Liver (tissue), 8 donors: ENCODE measurements at regions not wholly inside any gene's neighbourhood (a gene's known extent, or its start where the extent isn't known, plus 50 kb on each side); places are given as distances from the start of the nearest gene placed in this dataset.

Source experiments
- DNase-seq: peaks from one replicate; pipeline ENCODE4 v3.0.0-alpha.2; 2017; ENCODE audit warnings: low spot score
- H3K27ac ChIP-seq, 2 donors: one replicate each; pipeline ENCODE4 v1.7.0; 2013; ENCODE audit warnings: inconsistent platforms in 2 of 2, low read length in 2 of 2, control low read depth in 1 of 2, low read depth in 1 of 2, mild to moderate bottlenecking in 1 of 2
- H3K27me3 ChIP-seq, 4 donors: one replicate each; pipeline versions ENCODE4 v1.6.1 to v1.7.0; 2013; ENCODE audit warnings: low read length in 3 of 4, inconsistent platforms in 1 of 4, mild to moderate bottlenecking in 1 of 4, moderate library complexity in 1 of 4; ENCODE audit not compliant: control insufficient read depth in 4 of 4, insufficient read depth in 4 of 4
- H3K36me3 ChIP-seq, 4 donors: one replicate each; pipeline versions ENCODE4 v1.6.1 to v1.7.0; 2013; ENCODE audit warnings: low read length in 3 of 4, mild to moderate bottlenecking in 3 of 4, low read depth in 1 of 4, moderate library complexity in 1 of 4; ENCODE audit not compliant: control insufficient read depth in 4 of 4, insufficient read depth in 3 of 4
- H3K4me1 ChIP-seq, 4 donors: one replicate each; pipeline versions ENCODE4 v1.6.1 to v1.7.0; 2013; ENCODE audit warnings: low read length in 3 of 4, mild to moderate bottlenecking in 3 of 4, moderate library complexity in 1 of 4; ENCODE audit not compliant: control insufficient read depth in 4 of 4, insufficient read depth in 4 of 4
- H3K4me3 ChIP-seq, 3 donors: one replicate each; pipeline versions ENCODE4 v1.6.1 to v1.7.0; 2013; ENCODE audit warnings: low read length in 3 of 3, control low read depth in 1 of 3, low read depth in 1 of 3, mild to moderate bottlenecking in 1 of 3
- H3K9ac ChIP-seq, 2 donors: one replicate each; pipeline ENCODE4 v1.7.0; 2013; ENCODE audit warnings: low read length in 2 of 2, mild to moderate bottlenecking in 2 of 2, moderate library complexity in 2 of 2, control low read depth in 1 of 2, low read depth in 1 of 2
- H3K9me3 ChIP-seq, 4 donors: one replicate each; pipeline versions ENCODE4 v1.6.1 to v1.7.0; 2013; ENCODE audit warnings: low read length in 3 of 4; ENCODE audit not compliant: control insufficient read depth in 4 of 4
- ATF3 ChIP-seq: IDR thresholded peaks from 2 replicates; pipeline ENCODE4 v1.6.1; 2016; ENCODE audit warnings: antibody characterized with exemption
- CTCF ChIP-seq: fragments of 150-350 bp; IDR thresholded peaks from 2 replicates; pipeline ENCODE4 v1.5.1; 2017; ENCODE audit warnings: improper control_type of control experiment, low read depth, low read length; ENCODE audit not compliant: missing input control
- EGR1 ChIP-seq, 2 donors: IDR thresholded peaks; 2 replicates each; pipeline ENCODE4 v1.6.1; 2016 to 2018; ENCODE audit warnings: antibody characterized with exemption in 2 of 2, low read depth in 2 of 2
- FOXA1 ChIP-seq: IDR thresholded peaks from 2 replicates; pipeline ENCODE4 v1.6.1; 2016; ENCODE audit warnings: antibody characterized with exemption
- FOXA2 ChIP-seq: IDR thresholded peaks from 2 replicates; pipeline ENCODE4 v1.6.1; 2016; ENCODE audit warnings: antibody characterized with exemption
- GABPA ChIP-seq, 2 donors: IDR thresholded peaks in 1 of 2; conservative IDR thresholded peaks in 1 of 2; 2 replicates each; pipeline ENCODE4 v1.6.1; 2016; ENCODE audit warnings: antibody characterized with exemption in 2 of 2, mild to moderate bottlenecking in 1 of 2, moderate library complexity in 1 of 2
- HNF4A ChIP-seq, 2 donors: conservative IDR thresholded peaks; 2 replicates each; pipeline ENCODE4 v1.6.1; 2016; ENCODE audit warnings: antibody characterized with exemption in 2 of 2, mild to moderate bottlenecking in 2 of 2
- HNF4G ChIP-seq: IDR thresholded peaks from 2 replicates; pipeline ENCODE4 v1.6.1; 2016; ENCODE audit warnings: antibody characterized with exemption
- JUND ChIP-seq, 2 donors: IDR thresholded peaks; 2 replicates each; pipeline ENCODE4 v1.6.1; 2016; ENCODE audit warnings: antibody characterized with exemption in 2 of 2
- MAX ChIP-seq: IDR thresholded peaks from 2 replicates; pipeline ENCODE4 v1.6.1; 2016; ENCODE audit warnings: antibody characterized with exemption
- NR2F2 ChIP-seq: IDR thresholded peaks from 2 replicates; pipeline ENCODE4 v1.6.1; 2016; ENCODE audit warnings: antibody characterized with exemption
- RAD21 ChIP-seq, 2 donors: IDR thresholded peaks; 2 replicates each; pipeline ENCODE4 v1.6.1; 2016; ENCODE audit warnings: antibody characterized with exemption in 2 of 2, mild to moderate bottlenecking in 2 of 2
- RXRA ChIP-seq, 2 donors: IDR thresholded peaks; 2 replicates each; pipeline ENCODE4 v1.6.1; 2017 to 2018; ENCODE audit warnings: antibody characterized with exemption in 2 of 2, mild to moderate bottlenecking in 1 of 2
- SP1 ChIP-seq: IDR thresholded peaks from 2 replicates; pipeline ENCODE4 v1.6.1; 2018; ENCODE audit warnings: antibody characterized with exemption, mild to moderate bottlenecking
- TAF1 ChIP-seq: conservative IDR thresholded peaks from 2 replicates; pipeline ENCODE4 v1.6.1; 2016; ENCODE audit warnings: antibody characterized with exemption, mild to moderate bottlenecking
- YY1 ChIP-seq: IDR thresholded peaks from 2 replicates; pipeline ENCODE4 v1.6.1; 2016; ENCODE audit warnings: antibody characterized with exemption, mild to moderate bottlenecking
- ZBTB33 ChIP-seq: IDR thresholded peaks from 2 replicates; pipeline ENCODE4 v1.6.1; 2016; ENCODE audit warnings: antibody characterized with exemption
- WGBS: extraction: QIAGEN DNeasy Blood & Tissue Kit; methylation state at CpG from one replicate; pipeline ENCODE4 v1.1.7; 2013; 5-methylcytosine and 5-hydroxymethylcytosine counted together
- TF ChIP-seq, protein P1 (sequence below): IDR thresholded peaks from 2 replicates; pipeline ENCODE4 v1.6.1; 2016; ENCODE audit warnings: antibody characterized with exemption, mild to moderate bottlenecking
- donor health status: healthy.
- donor health status: healthy.
- donor health status: healthy.
- donor health status: healthy.
- donor health status: healthy.

GRCh38 chr9:95623640-95624039 is 106.9 kb upstream of the PTCH1 start:
- H3K9me3 ChIP-seq = no peaks in the 10 kb centered on the region
- no peak for DNase-seq
- no peaks in the 10 kb centered on the region for H3K36me3 ChIP-seq
- no peak overlapping the region for H3K9ac ChIP-seq
- H3K27me3 ChIP-seq = no peaks in the 10 kb centered on the region
- H3K4me3 ChIP-seq = no peak overlapping the region
- no peak overlapping the region for H3K27ac ChIP-seq
- H3K4me1 ChIP-seq = no peaks in the 10 kb centered on the region
- TF ChIP-seq HNF4G = no peak
- TF ChIP-seq FOXA1 = no peak
- no peak for TF ChIP-seq ATF3
- no peak for TF ChIP-seq FOXA2
- TF ChIP-seq TAF1 = no peak
- WGBS = 86% methylated on average over 4 of the region's 4 CpGs

- WGBS = 71% methylated on average over 8 of the region's 8 CpGs
- DNase-seq = no peak
- Histone ChIP-seq H3K27ac (no peak overlapping the region), H3K4me1 (no peaks in the 10 kb centered on the region), H3K9ac (no peak overlapping the region), H3K36me3 (no peaks in the 10 kb centered on the region), H3K27me3 (no peaks in the 10 kb centered on the region), H3K4me3 (no peak overlapping the region), H3K9me3 (no peaks in the 10 kb centered on the region)
- no peak for TF ChIP-seq YY1
- TF ChIP-seq TAF1 = no peak
- no peak for TF ChIP-seq GABPA (IDR thresholded peaks at IDR 0.05 in 1 of 2, conservative IDR thresholded peaks at IDR 0.05 in 1 of 2)
- TF ChIP-seq HNF4G = no peak
- no peak for TF ChIP-seq MAX
- no peak for TF ChIP-seq RXRA (IDR thresholded peaks at IDR 0.05)
- no peak for TF ChIP-seq JUND (IDR thresholded peaks at IDR 0.05)
- no peak for TF ChIP-seq RAD21 (IDR thresholded peaks at IDR 0.05)
- TF ChIP-seq FOXA1 = no peak
- TF ChIP-seq FOXA2 = no peak
- TF ChIP-seq NR2F2 = no peak
- TF ChIP-seq EGR1 (IDR thresholded peaks at IDR 0.05; ENCODE audit: low read depth in 2 of 2) = no peak
- TF ChIP-seq SP1 = no peak
These were observed 104.0 kb upstream of the PTCH1 start for GRCh38 chr9:95620722-95621121.

- H3K9me3 ChIP-seq = no peaks in the 10 kb centered on the region
- no peaks in the 10 kb centered on the region for H3K4me1 ChIP-seq
- no peak for DNase-seq
- H3K27ac ChIP-seq = no peak overlapping the region
- H3K27me3 ChIP-seq = no peaks in the 10 kb centered on the region
- no peaks in the 10 kb centered on the region for H3K36me3 ChIP-seq
- no peak overlapping the region for H3K4me3 ChIP-seq
- TF ChIP-seq YY1 (no peak), JUND (IDR thresholded peaks at IDR 0.05) (no peak), RAD21 (IDR thresholded peaks at IDR 0.05) (no peak), HNF4G (no peak), ZBTB33 (no peak), HNF4A (conservative IDR thresholded peaks at IDR 0.05) (no peak), TAF1 (no peak), ATF3 (no peak), GABPA (IDR thresholded peaks at IDR 0.05 in 1 of 2, conservative IDR thresholded peaks at IDR 0.05 in 1 of 2) (no peak), MAX (no peak), EGR1 (IDR thresholded peaks at IDR 0.05; ENCODE audit: low read depth in 2 of 2) (no peak), NR2F2 (no peak), FOXA2 (no peak), CTCF (no peak), FOXA1 (no peak), RXRA (IDR thresholded peaks at IDR 0.05) (no peak), SP1 (no peak)
- TF ChIP-seq, protein P1, sequence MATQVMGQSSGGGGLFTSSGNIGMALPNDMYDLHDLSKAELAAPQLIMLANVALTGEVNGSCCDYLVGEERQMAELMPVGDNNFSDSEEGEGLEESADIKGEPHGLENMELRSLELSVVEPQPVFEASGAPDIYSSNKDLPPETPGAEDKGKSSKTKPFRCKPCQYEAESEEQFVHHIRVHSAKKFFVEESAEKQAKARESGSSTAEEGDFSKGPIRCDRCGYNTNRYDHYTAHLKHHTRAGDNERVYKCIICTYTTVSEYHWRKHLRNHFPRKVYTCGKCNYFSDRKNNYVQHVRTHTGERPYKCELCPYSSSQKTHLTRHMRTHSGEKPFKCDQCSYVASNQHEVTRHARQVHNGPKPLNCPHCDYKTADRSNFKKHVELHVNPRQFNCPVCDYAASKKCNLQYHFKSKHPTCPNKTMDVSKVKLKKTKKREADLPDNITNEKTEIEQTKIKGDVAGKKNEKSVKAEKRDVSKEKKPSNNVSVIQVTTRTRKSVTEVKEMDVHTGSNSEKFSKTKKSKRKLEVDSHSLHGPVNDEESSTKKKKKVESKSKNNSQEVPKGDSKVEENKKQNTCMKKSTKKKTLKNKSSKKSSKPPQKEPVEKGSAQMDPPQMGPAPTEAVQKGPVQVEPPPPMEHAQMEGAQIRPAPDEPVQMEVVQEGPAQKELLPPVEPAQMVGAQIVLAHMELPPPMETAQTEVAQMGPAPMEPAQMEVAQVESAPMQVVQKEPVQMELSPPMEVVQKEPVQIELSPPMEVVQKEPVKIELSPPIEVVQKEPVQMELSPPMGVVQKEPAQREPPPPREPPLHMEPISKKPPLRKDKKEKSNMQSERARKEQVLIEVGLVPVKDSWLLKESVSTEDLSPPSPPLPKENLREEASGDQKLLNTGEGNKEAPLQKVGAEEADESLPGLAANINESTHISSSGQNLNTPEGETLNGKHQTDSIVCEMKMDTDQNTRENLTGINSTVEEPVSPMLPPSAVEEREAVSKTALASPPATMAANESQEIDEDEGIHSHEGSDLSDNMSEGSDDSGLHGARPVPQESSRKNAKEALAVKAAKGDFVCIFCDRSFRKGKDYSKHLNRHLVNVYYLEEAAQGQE = no peak
- 93% methylated on average over 10 of the region's 10 CpGs for WGBS
- no peak overlapping the region for H3K9ac ChIP-seq
These were observed 103.5 kb upstream of the PTCH1 start for GRCh38 chr9:95620314-95620713.
